BE2C (cell line): ENCODE measurements at regions not wholly inside any gene's neighbourhood (a gene's known extent, or its start where the extent isn't known, plus 50 kb on each side); places are given as distances from the start of the nearest gene placed in this dataset.

Experiments
- DNase-seq: peaks from one replicate; pipeline ENCODE4 v3.0.0-alpha.2; 2020
- H3K27me3 ChIP-seq: fragments of 250-450 bp; sonication (Bioruptor Pico); 2 replicates; pipeline ENCODE4 v1.5.1; 2020; ENCODE audit warnings: mild to moderate bottlenecking
- H3K36me3 ChIP-seq: fragments of 250-450 bp; sonication (Bioruptor Pico); 2 replicates; pipeline ENCODE4 v1.5.1; 2020; ENCODE audit warnings: mild to moderate bottlenecking
- H3K4me1 ChIP-seq: fragments of 250-450 bp; sonication (Bioruptor Pico); 2 replicates; pipeline ENCODE4 v1.5.1; 2020
- H3K4me3 ChIP-seq: 2 replicates; pipeline ENCODE4 v1.5.1; 2011; ENCODE audit warnings: low read depth, low read length
- H3K9me3 ChIP-seq: fragments of 250-450 bp; sonication (Bioruptor Pico); 2 replicates; pipeline ENCODE4 v1.5.1; 2020
- TF ChIP-seq, protein P1 (sequence below): IDR thresholded peaks from 2 replicates; pipeline ENCODE4 v1.5.1; 2012; ENCODE audit warnings: mild to moderate bottlenecking, low read depth, low read length

DNA sequence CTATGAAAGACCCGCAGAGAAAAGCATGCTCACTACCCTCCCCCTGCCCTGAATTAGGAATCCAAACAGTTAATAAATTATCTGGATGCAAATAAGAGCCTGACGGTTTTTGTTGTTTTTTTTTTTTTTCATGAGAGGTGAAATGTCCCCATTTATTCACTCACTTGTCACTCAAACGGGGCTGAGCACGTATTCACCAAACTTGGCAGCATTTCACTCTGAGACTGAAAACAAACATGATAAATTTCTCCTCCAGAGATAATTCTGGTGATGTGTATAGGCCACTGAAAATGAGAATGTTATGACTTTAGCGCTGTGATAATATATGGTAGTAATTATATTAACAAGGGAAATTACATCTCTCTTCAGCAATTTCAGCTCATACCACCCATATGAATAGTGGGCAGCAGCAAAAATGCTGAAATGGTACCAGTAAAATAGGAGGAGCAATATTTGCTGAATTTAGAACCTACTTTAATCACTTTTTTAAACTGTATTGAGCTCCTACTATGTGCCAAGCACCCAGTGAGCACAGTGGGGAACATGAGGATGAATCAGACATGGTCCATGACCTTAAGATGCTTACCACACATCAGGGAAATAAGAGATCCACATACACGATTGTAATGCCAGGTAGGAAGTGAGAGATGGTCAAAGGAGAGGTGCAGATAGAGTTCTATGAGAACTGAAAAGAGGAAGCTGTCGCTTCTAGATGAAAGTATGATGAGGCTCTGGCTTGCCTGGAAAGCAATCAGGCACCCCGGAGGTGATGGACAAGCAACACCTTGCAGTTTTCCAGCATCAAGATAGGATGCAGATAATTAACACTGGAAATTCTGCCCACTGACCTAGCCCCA, 286.5 kb upstream of the TMPO start:
- H3K9me3 ChIP-seq: no peaks in the 10 kb centered on the region
- H3K27me3 ChIP-seq: no peaks in the 10 kb centered on the region
- no peaks in the 10 kb centered on the region for H3K36me3 ChIP-seq
- no peak overlapping the region for H3K4me3 ChIP-seq
- H3K4me1 ChIP-seq: no peaks in the 10 kb centered on the region
- TF ChIP-seq, protein P1, sequence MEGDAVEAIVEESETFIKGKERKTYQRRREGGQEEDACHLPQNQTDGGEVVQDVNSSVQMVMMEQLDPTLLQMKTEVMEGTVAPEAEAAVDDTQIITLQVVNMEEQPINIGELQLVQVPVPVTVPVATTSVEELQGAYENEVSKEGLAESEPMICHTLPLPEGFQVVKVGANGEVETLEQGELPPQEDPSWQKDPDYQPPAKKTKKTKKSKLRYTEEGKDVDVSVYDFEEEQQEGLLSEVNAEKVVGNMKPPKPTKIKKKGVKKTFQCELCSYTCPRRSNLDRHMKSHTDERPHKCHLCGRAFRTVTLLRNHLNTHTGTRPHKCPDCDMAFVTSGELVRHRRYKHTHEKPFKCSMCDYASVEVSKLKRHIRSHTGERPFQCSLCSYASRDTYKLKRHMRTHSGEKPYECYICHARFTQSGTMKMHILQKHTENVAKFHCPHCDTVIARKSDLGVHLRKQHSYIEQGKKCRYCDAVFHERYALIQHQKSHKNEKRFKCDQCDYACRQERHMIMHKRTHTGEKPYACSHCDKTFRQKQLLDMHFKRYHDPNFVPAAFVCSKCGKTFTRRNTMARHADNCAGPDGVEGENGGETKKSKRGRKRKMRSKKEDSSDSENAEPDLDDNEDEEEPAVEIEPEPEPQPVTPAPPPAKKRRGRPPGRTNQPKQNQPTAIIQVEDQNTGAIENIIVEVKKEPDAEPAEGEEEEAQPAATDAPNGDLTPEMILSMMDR: no peak
- DNase-seq: no peak

DNA sequence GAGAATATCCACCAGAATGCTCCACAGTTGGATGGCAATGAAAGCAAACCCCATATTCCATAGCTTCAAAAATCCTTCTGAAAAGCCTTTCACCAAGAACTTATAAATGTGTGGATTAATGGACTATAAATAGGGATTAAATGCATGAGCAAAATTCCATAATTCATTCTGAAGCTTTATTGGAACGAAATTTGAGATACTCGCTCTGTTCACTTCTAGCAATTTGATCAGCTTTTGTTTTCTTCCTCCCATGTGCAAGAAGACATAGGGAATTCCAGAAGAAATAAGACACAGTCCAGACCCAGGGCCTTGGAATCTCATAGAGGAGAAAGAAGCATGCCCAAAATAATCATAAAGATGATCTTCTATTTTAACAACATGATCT, 285.9 kb upstream of the TMPO start:
- no peaks in the 10 kb centered on the region for H3K9me3 ChIP-seq
- H3K4me1 ChIP-seq: no peaks in the 10 kb centered on the region
- no peak overlapping the region for H3K4me3 ChIP-seq
- H3K27me3 ChIP-seq: no peaks in the 10 kb centered on the region
- TF ChIP-seq, protein P1: no peak
- H3K36me3 ChIP-seq: no peaks in the 10 kb centered on the region
- no peak for DNase-seq

DNA sequence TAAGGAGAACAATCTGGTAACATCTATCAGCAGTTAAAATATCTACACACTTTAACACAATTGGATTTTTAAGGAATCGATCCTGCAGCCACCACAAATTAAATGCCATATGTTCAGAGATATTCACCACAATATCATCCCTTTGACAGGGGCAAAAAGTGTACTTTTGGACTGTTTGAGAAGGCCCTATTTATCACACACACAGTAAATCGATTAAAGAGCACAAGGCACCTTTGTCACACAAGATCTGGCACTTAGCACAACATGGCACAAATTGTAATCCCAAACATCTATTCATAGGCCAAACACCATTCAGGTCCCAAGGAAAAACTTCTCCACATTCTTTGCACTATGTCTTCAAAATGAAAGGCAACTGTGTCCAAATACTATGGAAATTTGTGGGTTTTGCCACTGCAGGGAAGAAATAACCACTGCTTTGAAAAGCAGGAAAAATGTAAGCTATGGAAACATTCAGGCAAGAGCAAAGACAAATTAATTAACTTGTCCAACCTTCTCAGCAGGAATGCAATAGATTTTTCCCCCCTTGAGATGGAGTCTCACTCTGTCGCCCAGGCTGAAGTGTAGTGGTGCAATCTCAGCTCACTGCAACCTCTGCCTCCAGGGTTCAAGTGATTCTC, 282.5 kb upstream of the TMPO start:
- Histone ChIP-seq H3K36me3 (no peaks in the 10 kb centered on the region), H3K4me1 (no peaks in the 10 kb centered on the region), H3K27me3 (no peaks in the 10 kb centered on the region), H3K9me3 (no peaks in the 10 kb centered on the region), H3K4me3 (no peak overlapping the region)
- TF ChIP-seq, protein P1: no peak
- no peak for DNase-seq

DNA sequence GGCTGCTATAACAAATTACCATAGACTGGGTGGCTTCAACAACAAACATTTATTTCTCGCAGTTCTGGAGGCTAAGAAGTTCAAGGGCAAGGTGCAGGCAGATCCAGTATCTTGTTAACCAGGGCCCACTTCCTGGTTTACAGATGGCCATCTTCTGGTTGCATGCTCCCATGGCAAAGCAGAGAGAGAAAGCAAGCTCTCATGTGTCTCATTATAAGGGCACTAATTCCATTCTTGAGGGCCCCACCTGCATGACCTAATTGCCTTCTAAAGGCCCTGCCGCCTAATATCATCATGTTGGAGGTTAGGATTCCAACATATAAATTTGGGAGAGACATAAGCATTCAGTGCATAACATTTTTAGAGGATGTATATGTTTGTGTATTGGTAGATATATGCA, 280.1 kb upstream of the TMPO start:
- H3K4me3 ChIP-seq: no peak overlapping the region
- H3K36me3 ChIP-seq: no peaks in the 10 kb centered on the region
- DNase-seq: no peak
- TF ChIP-seq, protein P1: no peak
- no peaks in the 10 kb centered on the region for H3K9me3 ChIP-seq
- H3K4me1 ChIP-seq: no peaks in the 10 kb centered on the region
- no peaks in the 10 kb centered on the region for H3K27me3 ChIP-seq

GRCh38 chr12:98238515-98239130, 276.8 kb upstream of the TMPO start:
- no peaks in the 10 kb centered on the region for H3K9me3 ChIP-seq
- H3K36me3 ChIP-seq: no peaks in the 10 kb centered on the region
- H3K27me3 ChIP-seq: no peaks in the 10 kb centered on the region
- no peaks in the 10 kb centered on the region for H3K4me1 ChIP-seq
- no peak for DNase-seq
- TF ChIP-seq, protein P1: no peak
- H3K4me3 ChIP-seq: no peak overlapping the region

- TF ChIP-seq, protein P1: no peak
- Histone ChIP-seq H3K4me3 (no peak overlapping the region), H3K36me3 (no peaks in the 10 kb centered on the region)
These were observed 272.2 kb upstream of the TMPO start for GRCh38 chr12:98243190-98243589.

More at GRCh38 chr12:98243190-98243589, 272.2 kb upstream of the TMPO start:
- no peaks in the 10 kb centered on the region for H3K27me3 ChIP-seq
- H3K9me3 ChIP-seq: no peaks in the 10 kb centered on the region
- no peak for DNase-seq
- H3K4me1 ChIP-seq: no peaks in the 10 kb centered on the region
